ENCODE measurements at regions not wholly inside any gene's neighbourhood (a gene's known extent, or its start where the extent isn't known, plus 50 kb on each side); places are given as distances from the start of the nearest gene placed in this dataset.

DNA sequence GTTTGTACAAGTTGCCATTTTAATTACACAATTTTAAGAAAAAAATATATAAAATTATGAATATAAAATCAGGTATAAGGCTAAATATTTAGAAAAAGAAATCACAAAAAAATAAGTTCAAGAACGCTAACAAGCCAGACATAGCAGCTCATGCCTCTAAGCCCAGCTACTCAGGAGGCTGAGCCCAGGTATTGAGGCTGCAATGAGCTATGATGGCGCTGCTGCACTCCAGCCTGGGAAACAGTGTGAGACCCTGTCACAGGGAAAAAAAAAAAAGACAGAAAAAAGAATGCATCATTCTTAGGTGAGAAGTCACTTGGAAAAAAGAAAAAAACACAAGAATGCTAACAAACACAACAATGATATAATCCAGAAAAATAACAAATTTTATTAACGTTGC lies 112.3 kb upstream of the PRDX6 start:
- Histone ChIP-seq H3K27ac (ENCODE audit: low read length) (no peak overlapping the region), H3K9me3 (ENCODE audit: control insufficient read depth, insufficient read depth, low read depth, low read length) (no peaks in the 10 kb centered on the region), H3K36me3 (ENCODE audit: control insufficient read depth, insufficient read depth, low read length) (no peaks in the 10 kb centered on the region), H3K4me1 (ENCODE audit: control insufficient read depth, insufficient read depth, low read length) (no peaks in the 10 kb centered on the region), H3K4me3 (ENCODE audit: low read depth in 2 of 2, low read length in 2 of 2) (no peak overlapping the region), H3K27me3 (ENCODE audit: control insufficient read depth, insufficient read depth, low read length) (no peaks in the 10 kb centered on the region)
- DNase-seq (ENCODE audit: low read depth, low spot score) (no peak), ATAC-seq (no peak)
- intact Hi-C loops (cut with micrococcal nuclease; ENCODE audit: unreplicated experiment) (no loop called here), in situ Hi-C loops (cut with HindIII; ENCODE audit: low pct_unique_long_range_greater_than_20kb, low sequenced_read_pairs) (no loop called here)
- BruUV-seq (replicated peaks), result no TSS peak
- ChIA-PET POLR2A (no interaction called here), CTCF (no interaction called here)
- TF ChIP-seq SIN3A (IDR thresholded peaks at IDR 0.05; ENCODE audit: borderline replicate concordance, insufficient read depth, low read depth, low read length) (no peak), TCF7L2 (IDR thresholded peaks at IDR 0.05; ENCODE audit: low read depth, low read length) (no peak), POLR2AphosphoS5 (IDR thresholded peaks at IDR 0.05; ENCODE audit: low read depth, low read length) (no peak)
- TF ChIP-seq, protein P1, sequence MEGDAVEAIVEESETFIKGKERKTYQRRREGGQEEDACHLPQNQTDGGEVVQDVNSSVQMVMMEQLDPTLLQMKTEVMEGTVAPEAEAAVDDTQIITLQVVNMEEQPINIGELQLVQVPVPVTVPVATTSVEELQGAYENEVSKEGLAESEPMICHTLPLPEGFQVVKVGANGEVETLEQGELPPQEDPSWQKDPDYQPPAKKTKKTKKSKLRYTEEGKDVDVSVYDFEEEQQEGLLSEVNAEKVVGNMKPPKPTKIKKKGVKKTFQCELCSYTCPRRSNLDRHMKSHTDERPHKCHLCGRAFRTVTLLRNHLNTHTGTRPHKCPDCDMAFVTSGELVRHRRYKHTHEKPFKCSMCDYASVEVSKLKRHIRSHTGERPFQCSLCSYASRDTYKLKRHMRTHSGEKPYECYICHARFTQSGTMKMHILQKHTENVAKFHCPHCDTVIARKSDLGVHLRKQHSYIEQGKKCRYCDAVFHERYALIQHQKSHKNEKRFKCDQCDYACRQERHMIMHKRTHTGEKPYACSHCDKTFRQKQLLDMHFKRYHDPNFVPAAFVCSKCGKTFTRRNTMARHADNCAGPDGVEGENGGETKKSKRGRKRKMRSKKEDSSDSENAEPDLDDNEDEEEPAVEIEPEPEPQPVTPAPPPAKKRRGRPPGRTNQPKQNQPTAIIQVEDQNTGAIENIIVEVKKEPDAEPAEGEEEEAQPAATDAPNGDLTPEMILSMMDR (IDR thresholded peaks at IDR 0.05), result no peak
- TF ChIP-seq, protein P2, sequence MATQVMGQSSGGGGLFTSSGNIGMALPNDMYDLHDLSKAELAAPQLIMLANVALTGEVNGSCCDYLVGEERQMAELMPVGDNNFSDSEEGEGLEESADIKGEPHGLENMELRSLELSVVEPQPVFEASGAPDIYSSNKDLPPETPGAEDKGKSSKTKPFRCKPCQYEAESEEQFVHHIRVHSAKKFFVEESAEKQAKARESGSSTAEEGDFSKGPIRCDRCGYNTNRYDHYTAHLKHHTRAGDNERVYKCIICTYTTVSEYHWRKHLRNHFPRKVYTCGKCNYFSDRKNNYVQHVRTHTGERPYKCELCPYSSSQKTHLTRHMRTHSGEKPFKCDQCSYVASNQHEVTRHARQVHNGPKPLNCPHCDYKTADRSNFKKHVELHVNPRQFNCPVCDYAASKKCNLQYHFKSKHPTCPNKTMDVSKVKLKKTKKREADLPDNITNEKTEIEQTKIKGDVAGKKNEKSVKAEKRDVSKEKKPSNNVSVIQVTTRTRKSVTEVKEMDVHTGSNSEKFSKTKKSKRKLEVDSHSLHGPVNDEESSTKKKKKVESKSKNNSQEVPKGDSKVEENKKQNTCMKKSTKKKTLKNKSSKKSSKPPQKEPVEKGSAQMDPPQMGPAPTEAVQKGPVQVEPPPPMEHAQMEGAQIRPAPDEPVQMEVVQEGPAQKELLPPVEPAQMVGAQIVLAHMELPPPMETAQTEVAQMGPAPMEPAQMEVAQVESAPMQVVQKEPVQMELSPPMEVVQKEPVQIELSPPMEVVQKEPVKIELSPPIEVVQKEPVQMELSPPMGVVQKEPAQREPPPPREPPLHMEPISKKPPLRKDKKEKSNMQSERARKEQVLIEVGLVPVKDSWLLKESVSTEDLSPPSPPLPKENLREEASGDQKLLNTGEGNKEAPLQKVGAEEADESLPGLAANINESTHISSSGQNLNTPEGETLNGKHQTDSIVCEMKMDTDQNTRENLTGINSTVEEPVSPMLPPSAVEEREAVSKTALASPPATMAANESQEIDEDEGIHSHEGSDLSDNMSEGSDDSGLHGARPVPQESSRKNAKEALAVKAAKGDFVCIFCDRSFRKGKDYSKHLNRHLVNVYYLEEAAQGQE (IDR thresholded peaks at IDR 0.05; ENCODE audit: insufficient read depth in 1 of 2, low read depth in 2 of 2, low read length in 1 of 2), result no peak

GRCh38 chr1:173365341-173365740 lies 111.8 kb upstream of the PRDX6 start:
- TF ChIP-seq SIN3A (IDR thresholded peaks at IDR 0.05; ENCODE audit: borderline replicate concordance, insufficient read depth, low read depth, low read length), result no peak
- TF ChIP-seq, protein P1 (IDR thresholded peaks at IDR 0.05), result no peak
- in situ Hi-C loops (cut with HindIII; ENCODE audit: low pct_unique_long_range_greater_than_20kb, low sequenced_read_pairs) (no loop called here), intact Hi-C loops (cut with micrococcal nuclease; ENCODE audit: unreplicated experiment) (no loop called here)
- POLR2A ChIA-PET, result no interaction called here
- Histone ChIP-seq H3K27me3 (ENCODE audit: control insufficient read depth, insufficient read depth, low read length) (no peaks in the 10 kb centered on the region), H3K4me3 (ENCODE audit: low read depth in 2 of 2, low read length in 2 of 2) (no peak overlapping the region), H3K27ac (ENCODE audit: low read length) (no peak overlapping the region), H3K4me1 (ENCODE audit: control insufficient read depth, insufficient read depth, low read length) (no peaks in the 10 kb centered on the region), H3K36me3 (ENCODE audit: control insufficient read depth, insufficient read depth, low read length) (no peaks in the 10 kb centered on the region), H3K9me3 (ENCODE audit: control insufficient read depth, insufficient read depth, low read depth, low read length) (no peaks in the 10 kb centered on the region)
- no TSS peak for BruUV-seq (replicated peaks)
- CTCF ChIA-PET, result no interaction called here
- no peak for DNase-seq (ENCODE audit: low read depth, low spot score)
- no peak for ATAC-seq

DNA sequence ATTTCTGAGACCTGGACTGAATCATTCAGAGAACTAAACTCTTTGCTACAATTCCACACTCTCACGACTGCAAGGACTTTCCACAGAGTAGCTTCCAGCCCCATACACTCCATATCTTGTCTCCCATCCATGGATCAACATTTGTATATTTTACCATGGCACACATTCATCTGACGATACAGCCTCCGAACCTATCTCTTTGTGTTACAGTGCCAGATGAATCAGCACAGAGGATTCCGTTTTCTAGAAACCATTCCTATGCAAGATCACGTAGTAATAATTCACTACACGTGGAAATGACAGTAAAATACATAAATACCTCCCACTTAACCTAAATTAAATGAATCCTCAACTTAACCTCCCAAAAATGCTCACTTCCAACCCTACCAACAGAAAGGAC lies 110.0 kb upstream of the PRDX6 start:
- ChIA-PET POLR2A (no interaction called here), CTCF (no interaction called here)
- ATAC-seq (no peak), DNase-seq (ENCODE audit: low read depth, low spot score) (no peak)
- in situ Hi-C loops (cut with HindIII; ENCODE audit: low pct_unique_long_range_greater_than_20kb, low sequenced_read_pairs) (no loop called here), intact Hi-C loops (cut with micrococcal nuclease; ENCODE audit: unreplicated experiment) (no loop called here)
- H3K4me1 ChIP-seq (ENCODE audit: control insufficient read depth, insufficient read depth, low read length), result no peaks in the 10 kb centered on the region
- BruUV-seq (replicated peaks), result no TSS peak
- no peak for TF ChIP-seq SIN3A (IDR thresholded peaks at IDR 0.05; ENCODE audit: borderline replicate concordance, insufficient read depth, low read depth, low read length)
- TF ChIP-seq, protein P1 (IDR thresholded peaks at IDR 0.05), result no peak
- TF ChIP-seq, protein P2 (IDR thresholded peaks at IDR 0.05; ENCODE audit: insufficient read depth in 1 of 2, low read depth in 2 of 2, low read length in 1 of 2), result no peak
- no peaks in the 10 kb centered on the region for H3K27me3 ChIP-seq (ENCODE audit: control insufficient read depth, insufficient read depth, low read length)
- H3K36me3 ChIP-seq (ENCODE audit: control insufficient read depth, insufficient read depth, low read length), result no peaks in the 10 kb centered on the region
- H3K9me3 ChIP-seq (ENCODE audit: control insufficient read depth, insufficient read depth, low read depth, low read length), result no peaks in the 10 kb centered on the region
- no peak overlapping the region for H3K27ac ChIP-seq (ENCODE audit: low read length)
- H3K4me3 ChIP-seq (ENCODE audit: low read depth in 2 of 2, low read length in 2 of 2), result no peak overlapping the region
